RWPE1 (cell line): ENCODE measurements at regions not wholly inside any gene's neighbourhood (a gene's known extent, or its start where the extent isn't known, plus 50 kb on each side); places are given as distances from the start of the nearest gene placed in this dataset.

Experiments used
- CTCF ChIA-PET: fragments of 350-600 bp; sonication (Branson Sonifier 250); formaldehyde crosslinking; extraction: SDS; loops from one replicate; lab custom pipeline; 2021; lab: Yijun Ruan, JAX
- POLR2A ChIA-PET: fragments of 400-600 bp; formaldehyde crosslinking; extraction: SDS; loops from one replicate; lab custom pipeline; 2020; ENCODE audit warnings: antibody characterized with exemption; ENCODE audit not compliant: low non-redundant PET; lab: Yijun Ruan, JAX
- DNase-seq: peaks from one replicate; pipeline ENCODE4 v3.0.0; 2012; ENCODE audit warnings: low spot score
- H3K27ac ChIP-seq: fragments of 450-650 bp; 2 replicates; pipeline ENCODE4 v1.5.1; 2017
- CTCF ChIP-seq: fragments of 450-650 bp; conservative IDR thresholded peaks from 2 replicates; pipeline ENCODE4 v1.5.1; 2017; ENCODE audit warnings: low read depth, mild to moderate bottlenecking

DNA sequence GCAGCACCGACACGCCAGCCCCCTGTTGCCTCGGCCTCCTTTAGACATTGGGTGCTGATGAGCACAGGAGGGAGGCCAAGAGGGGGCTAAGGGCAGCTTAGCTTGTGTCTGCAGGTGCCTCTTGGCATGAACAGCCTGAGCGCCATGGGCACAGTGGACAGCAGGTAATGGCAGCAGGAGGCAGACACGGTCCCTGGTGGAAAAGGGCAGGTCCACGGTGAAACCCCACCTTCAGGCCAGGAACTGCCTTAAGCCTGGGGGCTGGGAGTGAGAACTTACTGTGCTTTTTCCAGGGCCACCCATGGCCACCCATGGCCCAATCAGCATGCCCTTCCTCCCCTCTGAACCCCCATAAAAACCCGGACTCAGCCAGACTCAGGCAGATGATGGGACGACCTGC is 633.4 kb upstream of the TMEFF2 start:
- H3K27ac ChIP-seq = no peak overlapping the region
- ChIA-PET CTCF (no interaction called here), POLR2A (no interaction called here)
- no peak for TF ChIP-seq CTCF
- no peak for DNase-seq

GRCh38 chr2:192827735-192828134 is 633.0 kb upstream of the TMEFF2 start:
- ChIA-PET CTCF (no interaction called here), POLR2A (no interaction called here)
- H3K27ac ChIP-seq = no peak overlapping the region
- DNase-seq = no peak
- no peak for TF ChIP-seq CTCF

DNA sequence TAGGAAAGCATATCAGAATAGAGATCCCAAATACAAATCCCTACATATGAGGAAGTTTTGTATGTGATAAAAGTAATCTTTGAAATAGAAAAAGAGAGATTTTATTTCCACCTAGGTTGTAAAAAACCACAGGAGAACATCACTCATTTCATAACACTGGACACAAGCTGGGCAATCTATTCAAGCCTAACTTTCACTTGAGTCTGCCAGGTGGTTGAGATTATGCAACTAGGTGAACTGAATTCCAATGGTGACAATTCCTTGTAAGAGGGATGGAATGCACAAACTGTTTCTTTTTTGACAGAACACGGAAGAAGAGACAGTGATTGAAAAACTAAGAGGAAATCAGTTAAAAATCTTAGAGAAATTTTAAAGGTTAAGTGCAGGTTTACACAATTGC is 619.6 kb upstream of the TMEFF2 start:
- CTCF ChIA-PET = no interaction called here
- POLR2A ChIA-PET = no interaction called here
- DNase-seq = no peak
- no peak overlapping the region for H3K27ac ChIP-seq
- no peak for TF ChIP-seq CTCF

DNA sequence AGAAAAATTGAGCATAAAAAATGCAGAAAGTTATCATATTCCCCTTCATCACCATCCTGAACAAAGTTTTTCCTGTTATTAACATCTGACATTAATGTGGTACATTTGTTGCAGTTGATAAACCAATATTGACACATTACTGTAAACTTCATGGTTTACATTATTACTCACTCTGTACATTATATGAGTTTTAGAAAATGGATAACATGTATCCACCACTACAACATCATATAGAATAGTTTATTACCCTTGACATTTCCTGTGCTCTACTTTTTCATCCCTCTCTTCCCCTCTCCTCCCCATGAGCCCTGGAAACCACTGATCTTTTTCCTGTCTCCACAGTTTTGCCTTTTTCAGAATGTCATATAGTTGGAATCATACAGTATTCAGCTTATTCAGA is 618.6 kb upstream of the TMEFF2 start:
- POLR2A ChIA-PET = no interaction called here
- no peak for TF ChIP-seq CTCF
- CTCF ChIA-PET = no interaction called here
- DNase-seq = no peak
- no peak overlapping the region for H3K27ac ChIP-seq

DNA sequence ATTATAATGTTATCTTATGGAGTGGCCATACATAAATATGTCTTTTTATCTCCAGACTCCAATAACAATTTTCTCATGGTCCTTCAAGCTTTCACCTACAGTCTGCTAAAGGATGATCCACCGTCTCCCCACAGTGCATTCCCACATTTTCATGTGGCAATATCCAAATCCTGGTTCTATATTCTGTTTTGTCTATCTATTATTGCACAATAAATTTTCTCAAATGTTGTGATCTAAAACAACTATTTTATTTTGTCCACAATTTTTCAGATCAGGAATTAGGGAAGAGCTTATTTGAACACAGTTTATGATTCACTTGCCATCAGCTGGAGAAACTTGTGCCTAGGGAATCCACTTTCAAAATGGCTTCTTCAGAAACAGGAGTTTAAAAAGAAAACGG is 614.4 kb upstream of the TMEFF2 start:
- H3K27ac ChIP-seq = no peak overlapping the region
- DNase-seq = no peak
- POLR2A ChIA-PET = no interaction called here
- CTCF ChIA-PET = no interaction called here
- no peak for TF ChIP-seq CTCF

GRCh38 chr2:192783643-192784042 is 588.9 kb upstream of the TMEFF2 start:
- TF ChIP-seq CTCF = no peak
- ChIA-PET POLR2A (no interaction called here), CTCF (no interaction called here)
- H3K27ac ChIP-seq = no peak overlapping the region
- DNase-seq = no peak
